KMS-11 (cell line): ENCODE measurements at regions not wholly inside any gene's neighbourhood (a gene's known extent, or its start where the extent isn't known, plus 50 kb on each side); places are given as distances from the start of the nearest gene placed in this dataset.

Experiments used
- H2AFZ ChIP-seq: fragments of 200-600 bp; sonication (generic); 2 replicates; pipeline ENCODE4 v1.6.1; 2016; ENCODE audit warnings: antibody characterized with exemption, mixed run types, low read depth
- H3K27ac ChIP-seq: fragments of 200-600 bp; sonication (generic); 2 replicates; pipeline ENCODE4 v1.6.1; 2016; ENCODE audit warnings: mild to moderate bottlenecking, mixed run types
- H3K27me3 ChIP-seq: fragments of 200-600 bp; sonication (generic); 2 replicates; pipeline ENCODE4 v1.6.1; 2017; ENCODE audit warnings: mild to moderate bottlenecking, low read depth, mixed run types, moderate library complexity; ENCODE audit not compliant: insufficient read depth
- H3K36me3 ChIP-seq: fragments of 200-600 bp; sonication (generic); 2 replicates; pipeline ENCODE4 v1.6.1; 2017; ENCODE audit warnings: mild to moderate bottlenecking, mixed run types; ENCODE audit not compliant: insufficient read depth
- H3K4me1 ChIP-seq: fragments of 200-600 bp; sonication (generic); 2 replicates; pipeline ENCODE4 v1.6.1; 2016; ENCODE audit warnings: mild to moderate bottlenecking, low read depth, mixed run types; ENCODE audit not compliant: poor library complexity, severe bottlenecking
- H3K4me2 ChIP-seq: fragments of 200-600 bp; sonication (generic); 2 replicates; pipeline ENCODE4 v1.7.0; 2016; ENCODE audit warnings: mild to moderate bottlenecking, mixed run types
- H3K4me3 ChIP-seq: fragments of 200-600 bp; sonication (generic); IDR thresholded peaks from 2 replicates; pipeline ENCODE4 v1.6.1; 2017; ENCODE audit warnings: low read depth, low read length, mixed read lengths; ENCODE audit not compliant: insufficient read depth
- H3K79me2 ChIP-seq: fragments of 200-600 bp; sonication (generic); 2 replicates; pipeline ENCODE4 v1.6.1; 2016; ENCODE audit warnings: low read depth, mixed run types; ENCODE audit not compliant: insufficient read depth
- H3K9ac ChIP-seq: fragments of 200-600 bp; sonication (generic); 2 replicates; pipeline ENCODE4 v1.6.1; 2016; ENCODE audit warnings: mild to moderate bottlenecking, mixed run types
- H4K20me1 ChIP-seq: fragments of 200-600 bp; sonication (generic); 2 replicates; pipeline ENCODE4 v1.6.1; 2016; ENCODE audit warnings: mild to moderate bottlenecking, mixed run types; ENCODE audit not compliant: insufficient read depth
- CTCF ChIP-seq: fragments of 200-600 bp; sonication (generic); conservative IDR thresholded peaks from 2 replicates; pipeline ENCODE4 v1.6.1; 2017; ENCODE audit warnings: low read depth, mild to moderate bottlenecking, antibody characterized with exemption, low read length, moderate library complexity, mixed read lengths

DNA sequence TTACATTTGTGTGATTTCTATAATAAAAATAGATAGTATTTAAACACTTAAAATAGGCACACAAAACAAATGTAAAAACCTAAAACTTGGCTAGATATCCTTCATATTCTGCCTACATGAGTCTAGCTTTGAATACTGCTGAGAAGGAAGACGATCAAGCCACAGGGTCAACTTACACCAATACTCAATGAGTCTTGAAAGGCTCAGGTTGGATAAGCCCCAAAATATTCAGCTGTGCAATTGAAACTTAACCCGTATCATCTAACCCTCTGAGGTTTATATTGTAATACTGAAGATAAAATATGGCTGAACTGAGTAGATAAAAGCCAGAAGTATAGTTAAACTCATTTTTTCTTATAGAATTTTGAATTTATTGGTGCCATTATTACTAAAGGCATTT lies 313.0 kb upstream of the NRXN1 start:
- Histone ChIP-seq H3K79me2 (no peaks in the 10 kb centered on the region), H3K27me3 (no peaks in the 10 kb centered on the region), H2AFZ (no peak overlapping the region), H3K36me3 (no peaks in the 10 kb centered on the region), H3K4me3 (no peak overlapping the region), H3K9ac (no peak overlapping the region), H4K20me1 (no peaks in the 10 kb centered on the region), H3K4me2 (no peak overlapping the region), H3K27ac (no peak overlapping the region), H3K4me1 (no peaks in the 10 kb centered on the region)
- TF ChIP-seq CTCF: no peak

DNA sequence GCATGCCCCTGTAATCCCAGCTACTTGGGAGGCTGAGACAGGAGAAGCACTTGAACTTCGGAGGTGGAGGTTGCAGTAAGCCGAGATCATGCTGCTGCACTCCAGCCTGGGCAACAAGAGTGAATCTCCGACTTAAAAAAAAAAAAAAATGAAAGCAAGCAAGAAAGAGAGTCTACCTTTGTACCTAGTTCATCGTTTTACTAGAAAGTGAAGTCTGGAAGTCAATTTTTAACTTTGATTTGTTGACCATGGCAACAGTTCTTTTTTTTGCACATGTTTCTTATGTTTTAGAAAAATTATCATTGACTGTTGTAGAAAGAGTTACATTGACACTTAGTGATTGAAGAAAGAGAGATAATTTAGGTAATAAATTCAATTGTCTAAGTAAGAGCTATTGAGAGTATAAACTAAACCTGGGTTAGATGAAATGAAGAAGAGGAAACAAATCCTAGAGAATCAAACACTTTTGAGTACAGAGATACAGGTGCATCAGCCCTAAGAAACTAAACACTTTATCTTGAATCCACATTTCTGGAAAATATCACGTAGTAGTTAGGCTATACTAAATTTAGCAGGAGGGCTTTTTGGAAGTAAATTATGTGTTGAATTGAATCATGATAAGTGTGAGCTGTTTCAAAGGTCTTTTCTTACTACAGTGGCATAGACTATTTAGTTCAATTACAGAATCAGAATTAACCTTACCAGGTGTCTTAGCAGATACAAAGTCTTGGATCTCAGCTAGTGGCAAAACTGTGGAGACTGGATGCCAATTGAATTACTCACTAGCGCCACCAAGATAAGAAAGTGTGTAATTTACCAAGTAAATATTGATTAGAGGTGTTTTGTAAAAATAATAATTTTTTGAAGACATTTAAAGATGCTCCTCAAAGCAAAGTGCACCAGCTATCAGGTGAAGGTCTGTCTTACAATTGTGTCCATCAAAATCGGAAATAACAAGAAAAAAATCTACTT lies 303.4 kb upstream of the NRXN1 start:
- Histone ChIP-seq H3K79me2 (no peaks in the 10 kb centered on the region), H2AFZ (no peak overlapping the region), H4K20me1 (no peaks in the 10 kb centered on the region), H3K4me2 (no peak overlapping the region), H3K4me3 (no peak overlapping the region), H3K27ac (no peak overlapping the region), H3K9ac (no peak overlapping the region), H3K4me1 (no peaks in the 10 kb centered on the region), H3K27me3 (no peaks in the 10 kb centered on the region), H3K36me3 (no peaks in the 10 kb centered on the region)
- TF ChIP-seq CTCF: no peak; the same call in 1 of the 2 replicates

GRCh38 chr2:51329512-51329911 lies 297.6 kb upstream of the NRXN1 start:
- Histone ChIP-seq H2AFZ (no peak overlapping the region), H3K27me3 (no peaks in the 10 kb centered on the region), H4K20me1 (no peaks in the 10 kb centered on the region), H3K9ac (no peak overlapping the region), H3K79me2 (no peaks in the 10 kb centered on the region), H3K4me1 (no peaks in the 10 kb centered on the region), H3K36me3 (no peaks in the 10 kb centered on the region), H3K4me3 (no peak overlapping the region), H3K4me2 (no peak overlapping the region), H3K27ac (no peak overlapping the region)
- no peak for TF ChIP-seq CTCF

- Histone ChIP-seq H3K27ac (no peak overlapping the region), H3K27me3 (no peaks in the 10 kb centered on the region), H3K79me2 (no peaks in the 10 kb centered on the region), H3K4me1 (no peaks in the 10 kb centered on the region), H3K4me2 (no peak overlapping the region), H3K36me3 (no peaks in the 10 kb centered on the region), H3K9ac (no peak overlapping the region), H2AFZ (no peak overlapping the region), H4K20me1 (no peaks in the 10 kb centered on the region), H3K4me3 (no peak overlapping the region)
- no peak for TF ChIP-seq CTCF
These were observed 292.1 kb upstream of the NRXN1 start for GRCh38 chr2:51324051-51324450.
